Progenitor cell of endocrine pancreas (in vitro differentiated cells): ENCODE measurements at regions not wholly inside any gene's neighbourhood (a gene's known extent, or its start where the extent isn't known, plus 50 kb on each side); places are given as distances from the start of the nearest gene placed in this dataset.

Source experiments
- DNase-seq: peaks from one replicate; pipeline ENCODE4 v3.0.0; 2021; ENCODE audit warnings: low spot score; ENCODE audit not compliant: unreplicated experiment
- H3K27ac Mint-ChIP-seq: 2 replicates; pipeline ENCODE4 v1.8.0; 2021; ENCODE audit warnings: mild to moderate bottlenecking, moderate library complexity, mixed read lengths
- H3K27me3 Mint-ChIP-seq: 2 replicates; pipeline ENCODE4 v1.8.0; 2021; ENCODE audit warnings: mixed read lengths
- H3K36me3 Mint-ChIP-seq: 2 replicates; pipeline ENCODE4 v1.8.0; 2022; ENCODE audit warnings: mixed read lengths; ENCODE audit not compliant: insufficient read depth
- H3K4me1 Mint-ChIP-seq: 2 replicates; pipeline ENCODE4 v1.8.0; 2021; ENCODE audit warnings: low read depth, mixed read lengths
- H3K4me3 Mint-ChIP-seq: 2 replicates; pipeline ENCODE4 v1.8.0; 2021; ENCODE audit warnings: low read depth, mild to moderate bottlenecking, moderate library complexity, mixed read lengths
- H3K9me3 Mint-ChIP-seq: 2 replicates; pipeline ENCODE4 v1.8.0; 2021; ENCODE audit warnings: low read depth, mixed read lengths
- TF ChIP-seq, protein P1 (sequence below): fragments of 200-600 bp; sonication (generic); IDR thresholded peaks from one replicate; pipeline ENCODE4 v1.5.0; 2021; ENCODE audit warnings: antibody characterized with exemption, mild to moderate bottlenecking; ENCODE audit not compliant: unreplicated experiment

DNA sequence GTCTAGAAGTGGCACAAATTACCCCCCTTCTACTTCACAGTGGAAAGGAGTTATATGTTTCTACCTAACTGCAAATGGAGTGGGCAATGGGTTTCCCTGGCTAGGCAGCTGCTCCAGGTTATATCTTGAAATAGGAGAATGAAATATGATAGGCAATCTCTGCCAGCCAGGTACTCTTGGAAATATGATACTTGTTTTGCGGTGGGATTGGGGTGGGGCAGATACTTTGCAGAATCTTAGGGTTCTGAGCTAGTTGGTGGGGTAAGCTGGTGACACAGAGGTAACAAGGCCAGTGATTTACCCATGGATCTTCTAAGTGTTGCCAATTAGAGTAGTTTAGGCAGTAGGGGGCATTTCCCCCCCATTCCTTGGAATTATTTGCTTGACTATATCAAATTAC lies 140.1 kb downstream of the ATP23 start:
- no peaks in the 10 kb centered on the region for H3K4me1 Mint-ChIP-seq
- H3K27me3 Mint-ChIP-seq, result no peaks in the 10 kb centered on the region
- no peak overlapping the region for H3K27ac Mint-ChIP-seq
- TF ChIP-seq, protein P1, sequence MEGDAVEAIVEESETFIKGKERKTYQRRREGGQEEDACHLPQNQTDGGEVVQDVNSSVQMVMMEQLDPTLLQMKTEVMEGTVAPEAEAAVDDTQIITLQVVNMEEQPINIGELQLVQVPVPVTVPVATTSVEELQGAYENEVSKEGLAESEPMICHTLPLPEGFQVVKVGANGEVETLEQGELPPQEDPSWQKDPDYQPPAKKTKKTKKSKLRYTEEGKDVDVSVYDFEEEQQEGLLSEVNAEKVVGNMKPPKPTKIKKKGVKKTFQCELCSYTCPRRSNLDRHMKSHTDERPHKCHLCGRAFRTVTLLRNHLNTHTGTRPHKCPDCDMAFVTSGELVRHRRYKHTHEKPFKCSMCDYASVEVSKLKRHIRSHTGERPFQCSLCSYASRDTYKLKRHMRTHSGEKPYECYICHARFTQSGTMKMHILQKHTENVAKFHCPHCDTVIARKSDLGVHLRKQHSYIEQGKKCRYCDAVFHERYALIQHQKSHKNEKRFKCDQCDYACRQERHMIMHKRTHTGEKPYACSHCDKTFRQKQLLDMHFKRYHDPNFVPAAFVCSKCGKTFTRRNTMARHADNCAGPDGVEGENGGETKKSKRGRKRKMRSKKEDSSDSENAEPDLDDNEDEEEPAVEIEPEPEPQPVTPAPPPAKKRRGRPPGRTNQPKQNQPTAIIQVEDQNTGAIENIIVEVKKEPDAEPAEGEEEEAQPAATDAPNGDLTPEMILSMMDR, result no peak
- no peaks in the 10 kb centered on the region for H3K36me3 Mint-ChIP-seq
- no peak overlapping the region for H3K4me3 Mint-ChIP-seq
- no peaks in the 10 kb centered on the region for H3K9me3 Mint-ChIP-seq
- no peak for DNase-seq

DNA sequence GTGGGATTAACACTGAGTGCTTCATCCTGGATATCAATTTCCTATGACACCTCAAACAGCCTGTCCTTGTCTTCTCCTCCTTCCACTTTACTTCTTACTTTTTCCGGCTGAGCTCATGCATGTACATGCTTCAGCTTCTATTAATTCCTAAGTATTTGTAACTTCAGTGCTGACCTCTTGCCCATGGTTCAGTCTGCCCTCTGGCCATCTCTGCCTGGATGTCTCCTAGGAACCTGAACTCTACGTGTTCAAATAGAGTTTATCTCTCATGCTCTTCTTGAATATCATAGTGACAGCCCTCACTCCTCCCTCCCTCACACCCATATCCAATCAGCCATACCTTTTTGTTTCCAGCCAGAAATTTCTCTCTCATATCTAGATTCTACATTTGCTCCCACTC lies 141.6 kb downstream of the ATP23 start:
- H3K4me1 Mint-ChIP-seq, result no peaks in the 10 kb centered on the region
- TF ChIP-seq, protein P1, result no peak
- no peak for DNase-seq
- no peaks in the 10 kb centered on the region for H3K9me3 Mint-ChIP-seq
- no peak overlapping the region for H3K4me3 Mint-ChIP-seq
- no peaks in the 10 kb centered on the region for H3K36me3 Mint-ChIP-seq
- no peaks in the 10 kb centered on the region for H3K27me3 Mint-ChIP-seq
- no peak overlapping the region for H3K27ac Mint-ChIP-seq

DNA sequence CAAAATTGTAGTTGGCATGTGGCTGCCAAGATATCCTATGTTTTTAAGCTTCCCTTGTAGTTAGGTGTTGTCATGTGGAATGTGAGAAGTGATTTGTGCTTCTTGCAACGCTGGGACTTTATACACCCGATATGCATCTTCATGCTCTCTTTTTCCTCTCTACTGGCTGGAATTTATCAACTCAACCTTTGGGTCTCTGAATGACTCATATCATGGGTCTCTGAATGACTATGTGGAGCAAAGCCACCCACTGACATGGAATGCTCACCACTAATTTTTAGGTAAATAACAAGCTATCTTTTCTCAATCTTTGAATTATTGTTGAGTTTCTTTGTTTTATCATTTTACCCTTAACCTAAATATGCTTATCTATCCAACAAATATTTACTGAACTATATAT lies 144.6 kb downstream of the ATP23 start:
- TF ChIP-seq, protein P1, result no peak
- Mint-ChIP-seq H3K27me3 (no peaks in the 10 kb centered on the region), H3K27ac (no peak overlapping the region), H3K9me3 (no peaks in the 10 kb centered on the region), H3K36me3 (no peaks in the 10 kb centered on the region), H3K4me1 (no peaks in the 10 kb centered on the region), H3K4me3 (no peak overlapping the region)
- no peak for DNase-seq

DNA sequence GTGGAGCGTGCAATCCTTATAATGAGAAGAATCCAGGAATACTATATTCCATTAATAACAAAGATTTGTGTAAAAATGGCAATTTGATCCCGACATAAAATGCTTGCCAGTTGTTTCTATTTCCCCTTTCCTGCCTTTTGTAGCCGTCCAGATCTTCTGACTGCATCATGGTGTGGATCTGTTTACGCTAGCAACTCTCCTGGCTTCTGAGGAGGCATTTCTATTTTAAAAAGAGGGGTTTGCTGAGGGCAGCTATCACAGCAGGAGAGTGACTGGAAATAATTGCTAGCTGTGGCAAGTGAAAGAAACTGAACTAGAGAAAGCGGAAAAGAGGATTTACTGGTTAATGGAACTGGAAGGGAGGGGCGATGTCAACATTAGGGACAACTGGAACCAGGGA lies 145.6 kb downstream of the ATP23 start:
- no peaks in the 10 kb centered on the region for H3K9me3 Mint-ChIP-seq
- no peak overlapping the region for H3K4me3 Mint-ChIP-seq
- no peaks in the 10 kb centered on the region for H3K4me1 Mint-ChIP-seq
- TF ChIP-seq, protein P1, result no peak
- no peaks in the 10 kb centered on the region for H3K27me3 Mint-ChIP-seq
- H3K36me3 Mint-ChIP-seq, result no peaks in the 10 kb centered on the region
- DNase-seq, result no peak
- no peak overlapping the region for H3K27ac Mint-ChIP-seq

DNA sequence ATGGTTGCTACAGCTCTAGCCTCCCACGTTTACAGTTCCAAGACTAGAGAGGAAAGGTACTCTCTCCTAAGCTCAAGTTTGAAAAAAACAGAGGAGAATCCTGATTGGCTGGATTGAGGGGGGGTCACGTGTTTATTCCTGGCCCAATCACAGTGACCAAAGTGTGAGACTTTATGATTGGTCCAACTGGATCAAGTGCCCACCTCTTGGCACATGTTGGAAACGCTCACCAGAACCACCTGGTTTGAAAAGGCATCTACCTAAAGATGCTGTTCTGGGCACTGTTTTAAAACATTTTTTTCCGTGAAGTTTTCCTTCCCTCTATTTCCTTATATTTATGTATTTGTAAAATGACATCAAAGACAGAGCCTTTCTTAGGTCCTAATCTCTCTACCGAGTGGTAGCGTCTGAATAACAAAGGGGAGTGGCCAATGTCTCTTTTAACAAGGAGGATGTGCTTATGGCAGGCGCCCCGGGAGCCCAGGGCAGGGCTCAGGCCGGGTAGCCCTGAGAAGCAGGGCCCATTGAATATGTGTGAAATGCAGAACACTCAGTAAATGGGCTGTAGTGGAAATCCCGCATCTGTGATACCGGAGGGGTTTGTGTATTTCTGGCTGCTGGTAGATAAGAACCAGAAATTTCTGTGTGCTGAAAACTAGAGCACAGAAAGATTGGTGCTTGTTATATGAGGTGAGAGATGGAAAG lies 146.2 kb downstream of the ATP23 start:
- Mint-ChIP-seq H3K9me3 (no peaks in the 10 kb centered on the region), H3K4me1 (no peaks in the 10 kb centered on the region), H3K4me3 (no peak overlapping the region), H3K27me3 (no peaks in the 10 kb centered on the region), H3K36me3 (no peaks in the 10 kb centered on the region), H3K27ac (no peak overlapping the region)
- TF ChIP-seq, protein P1, result no peak
- no peak for DNase-seq
